GM23338 (cell line): ENCODE measurements at regions not wholly inside any gene's neighbourhood (a gene's known extent, or its start where the extent isn't known, plus 50 kb on each side); places are given as distances from the start of the nearest gene placed in this dataset.

Experiments used
- ATAC-seq: fragments of 200-7000 bp; cut with Tn5 transposase; 3 replicates; pipeline ENCODE4 v1.9.1; 2020
- DNase-seq: peaks from one replicate; pipeline ENCODE4 v3.0.0-alpha.2; 2015; ENCODE audit warnings: low spot score
- H2AFZ ChIP-seq: fragments of 200-600 bp; sonication (generic); 2 replicates; pipeline ENCODE4 v1.8.0; 2016; ENCODE audit warnings: antibody characterized with exemption, mild to moderate bottlenecking, moderate library complexity
- H3F3A ChIP-seq: fragments of 200-600 bp; sonication (generic); replicated peaks from 2 replicates; pipeline ENCODE4 v1.8.0; 2017; ENCODE audit warnings: antibody characterized with exemption, mixed run types, low read depth
- H3K27ac ChIP-seq: fragments of 200-600 bp; sonication (generic); 2 replicates; pipeline ENCODE4 v1.6.1; 2016; ENCODE audit warnings: low read depth
- H3K27me3 ChIP-seq: fragments of 200-600 bp; sonication (generic); 2 replicates; pipeline ENCODE4 v1.8.0; 2016; ENCODE audit warnings: mild to moderate bottlenecking, mixed run types, moderate library complexity; ENCODE audit not compliant: insufficient read depth
- H3K36me3 ChIP-seq: fragments of 200-600 bp; sonication (generic); 2 replicates; pipeline ENCODE4 v1.8.0; 2016; ENCODE audit warnings: mild to moderate bottlenecking; ENCODE audit not compliant: insufficient read depth
- H3K4me1 ChIP-seq: fragments of 200-600 bp; sonication (generic); 2 replicates; pipeline ENCODE4 v1.8.0; 2016; ENCODE audit warnings: mild to moderate bottlenecking, moderate library complexity; ENCODE audit not compliant: insufficient read depth
- H3K4me2 ChIP-seq: fragments of 200-600 bp; sonication (generic); 2 replicates; pipeline ENCODE4 v1.7.1; 2017; ENCODE audit warnings: mixed run types
- H3K4me3 ChIP-seq: fragments of 200-600 bp; sonication (generic); 2 replicates; pipeline ENCODE4 v1.6.1; 2016; ENCODE audit warnings: mixed run types
- H3K79me2 ChIP-seq: fragments of 200-600 bp; sonication (generic); replicated peaks from 2 replicates; pipeline ENCODE4 v1.8.0; 2017; ENCODE audit warnings: mild to moderate bottlenecking; ENCODE audit not compliant: insufficient read depth
- H3K9me2 ChIP-seq: fragments of 200-600 bp; sonication (generic); 2 replicates; pipeline ENCODE4 v1.8.0; 2017; ENCODE audit not compliant: insufficient read depth
- H4K20me1 ChIP-seq: fragments of 200-600 bp; sonication (generic); replicated peaks from 2 replicates; pipeline ENCODE4 v1.8.0; 2017; ENCODE audit warnings: mild to moderate bottlenecking; ENCODE audit not compliant: insufficient read depth
- H3K27ac Mint-ChIP-seq: 2 replicates; pipeline ENCODE4 v1.8.0; 2020; ENCODE audit warnings: inconsistent platforms, mild to moderate bottlenecking, moderate library complexity, mixed read lengths
- H3K27me3 Mint-ChIP-seq: 3 replicates; pipeline ENCODE4 v1.8.0; 2022; ENCODE audit warnings: low read depth, mild to moderate bottlenecking, moderate library complexity, mixed read lengths, inconsistent platforms; ENCODE audit not compliant: insufficient read depth, poor library complexity
- H3K36me3 Mint-ChIP-seq: 3 replicates; pipeline ENCODE4 v1.8.0; 2021; ENCODE audit warnings: low read depth, mild to moderate bottlenecking, inconsistent platforms, moderate library complexity, mixed read lengths
- H3K4me1 Mint-ChIP-seq: 3 replicates; pipeline ENCODE4 v1.8.0; 2020; ENCODE audit warnings: mild to moderate bottlenecking, inconsistent platforms, mixed read lengths
- H3K4me3 Mint-ChIP-seq: 3 replicates; pipeline ENCODE4 v1.8.0; 2021; ENCODE audit warnings: moderate library complexity, mild to moderate bottlenecking, inconsistent platforms, mixed read lengths
- H3K9me3 Mint-ChIP-seq: 3 replicates; pipeline ENCODE4 v1.8.0; 2020; ENCODE audit warnings: moderate library complexity, mild to moderate bottlenecking, inconsistent platforms, mixed read lengths
- CREB1 ChIP-seq: fragments of 250-450 bp; sonication (Bioruptor Pico); IDR thresholded peaks from 2 replicates; pipeline ENCODE4 v1.5.0; 2020; ENCODE audit warnings: low read depth, mild to moderate bottlenecking, moderate library complexity
- EZH2 ChIP-seq: fragments of 200-600 bp; sonication (generic); IDR thresholded peaks from one replicate; pipeline ENCODE4 v1.8.0; 2017; ENCODE audit warnings: antibody characterized with exemption, mild to moderate bottlenecking, low read depth; ENCODE audit not compliant: unreplicated experiment
- EZH2phosphoT487 ChIP-seq: fragments of 200-600 bp; sonication (generic); IDR thresholded peaks from one replicate; pipeline ENCODE4 v1.8.1; 2018; ENCODE audit warnings: antibody characterized with exemption; ENCODE audit not compliant: unreplicated experiment
- JUNB ChIP-seq: IDR thresholded peaks from one replicate; pipeline ENCODE4 v1.6.1; 2016; ENCODE audit warnings: antibody characterized with exemption; ENCODE audit not compliant: unreplicated experiment
- NANOG ChIP-seq: IDR thresholded peaks from 2 replicates; pipeline ENCODE4 v1.6.1; 2016; ENCODE audit warnings: antibody characterized with exemption, borderline replicate concordance
- POLR2AphosphoS5 ChIP-seq: IDR thresholded peaks from 2 replicates; pipeline ENCODE4 v1.6.1; 2016; ENCODE audit warnings: antibody characterized with exemption, low read depth
- REST ChIP-seq: IDR thresholded peaks from one replicate; pipeline ENCODE4 v1.6.1; 2018; ENCODE audit warnings: antibody characterized with exemption; ENCODE audit not compliant: unreplicated experiment
- STAT1 ChIP-seq: IDR thresholded peaks from one replicate; pipeline ENCODE4 v1.6.1; 2016; ENCODE audit warnings: antibody characterized with exemption; ENCODE audit not compliant: unreplicated experiment
- ZNF114 ChIP-seq: fragments of 250-450 bp; sonication (Bioruptor Pico); IDR thresholded peaks from 2 replicates; pipeline ENCODE4 v1.5.0; 2020; ENCODE audit warnings: mild to moderate bottlenecking, moderate library complexity
- ZNF331 ChIP-seq: fragments of 250-450 bp; sonication (Bioruptor Pico); IDR thresholded peaks from 2 replicates; pipeline ENCODE4 v1.5.0; 2020; ENCODE audit warnings: low read depth, mild to moderate bottlenecking, moderate library complexity
- ZNF462 ChIP-seq: fragments of 250-450 bp; sonication (Bioruptor Pico); IDR thresholded peaks from 2 replicates; pipeline ENCODE4 v1.5.0; 2020; ENCODE audit warnings: mild to moderate bottlenecking, moderate library complexity
- TF ChIP-seq, protein P1 (sequence below): IDR thresholded peaks from 2 replicates; pipeline ENCODE4 v1.6.1; 2016; ENCODE audit warnings: antibody characterized with exemption
- TF ChIP-seq, protein P2 (sequence below), 2 experiments: fragments of 200-600 bp in 1 of 2; sonication (generic) in 1 of 2; conservative IDR thresholded peaks; 2 replicates each; pipeline versions ENCODE4 v1.5.1 to v1.6.1; 2016 to 2017; ENCODE audit warnings: antibody characterized with exemption in 2 of 2, low read depth in 2 of 2, mild to moderate bottlenecking in 2 of 2, moderate library complexity in 1 of 2

DNA sequence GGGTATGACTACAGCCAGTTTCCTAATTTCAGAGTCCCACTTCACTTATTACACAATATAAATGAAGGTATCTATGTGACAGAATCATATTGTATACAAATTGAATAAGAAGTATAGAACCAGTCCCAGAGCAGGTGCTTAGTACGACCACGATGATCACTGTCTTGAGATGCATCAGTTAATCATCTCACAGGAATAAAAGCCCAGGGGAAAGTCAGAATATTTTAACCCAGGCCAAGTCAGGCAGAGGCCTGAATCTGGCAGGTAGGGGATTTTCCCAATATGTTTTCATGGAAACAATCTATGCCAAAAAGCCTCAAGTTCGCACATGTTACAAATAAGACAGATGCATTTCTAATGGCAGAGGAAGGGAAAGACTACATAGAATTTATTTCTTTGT is 758.4 kb downstream of the BCL11B start:
- Histone ChIP-seq H3K79me2 (no peaks in the 10 kb centered on the region), H4K20me1 (no peaks in the 10 kb centered on the region), H3K27me3 (no peaks in the 10 kb centered on the region), H3K4me3 (no peak overlapping the region), H3K36me3 (no peaks in the 10 kb centered on the region), H3K27ac (no peak overlapping the region), H3K9me2 (no peaks in the 10 kb centered on the region), H3F3A (no peaks in the 10 kb centered on the region), H3K4me1 (no peaks in the 10 kb centered on the region; the same call in 1 of the 2 replicates), H2AFZ (no peak overlapping the region), H3K4me2 (no peak overlapping the region)
- ATAC-seq (no peak), DNase-seq (no peak)
- Mint-ChIP-seq H3K27ac (no peak overlapping the region), H3K4me3 (no peak overlapping the region), H3K9me3 (no peaks in the 10 kb centered on the region; the same call in 1 of the 3 replicates), H3K27me3 (peaks cover 2% of the 10 kb centered on the region), H3K4me1 (peaks cover 16% of the 10 kb centered on the region), H3K36me3 (no peaks in the 10 kb centered on the region)
- TF ChIP-seq, protein P1, sequence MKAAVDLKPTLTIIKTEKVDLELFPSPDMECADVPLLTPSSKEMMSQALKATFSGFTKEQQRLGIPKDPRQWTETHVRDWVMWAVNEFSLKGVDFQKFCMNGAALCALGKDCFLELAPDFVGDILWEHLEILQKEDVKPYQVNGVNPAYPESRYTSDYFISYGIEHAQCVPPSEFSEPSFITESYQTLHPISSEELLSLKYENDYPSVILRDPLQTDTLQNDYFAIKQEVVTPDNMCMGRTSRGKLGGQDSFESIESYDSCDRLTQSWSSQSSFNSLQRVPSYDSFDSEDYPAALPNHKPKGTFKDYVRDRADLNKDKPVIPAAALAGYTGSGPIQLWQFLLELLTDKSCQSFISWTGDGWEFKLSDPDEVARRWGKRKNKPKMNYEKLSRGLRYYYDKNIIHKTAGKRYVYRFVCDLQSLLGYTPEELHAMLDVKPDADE = no peak
- TF ChIP-seq EZH2 (no peak), JUNB (no peak), CREB1 (CRISPR knock-in tag) (no peak), REST (no peak), STAT1 (no peak), EZH2phosphoT487 (no peak), POLR2AphosphoS5 (no peak), NANOG (no peak), ZNF331 (no peak), ZNF462 (CRISPR knock-in tag) (no peak), ZNF114 (CRISPR knock-in tag) (no peak)
- TF ChIP-seq, protein P2, sequence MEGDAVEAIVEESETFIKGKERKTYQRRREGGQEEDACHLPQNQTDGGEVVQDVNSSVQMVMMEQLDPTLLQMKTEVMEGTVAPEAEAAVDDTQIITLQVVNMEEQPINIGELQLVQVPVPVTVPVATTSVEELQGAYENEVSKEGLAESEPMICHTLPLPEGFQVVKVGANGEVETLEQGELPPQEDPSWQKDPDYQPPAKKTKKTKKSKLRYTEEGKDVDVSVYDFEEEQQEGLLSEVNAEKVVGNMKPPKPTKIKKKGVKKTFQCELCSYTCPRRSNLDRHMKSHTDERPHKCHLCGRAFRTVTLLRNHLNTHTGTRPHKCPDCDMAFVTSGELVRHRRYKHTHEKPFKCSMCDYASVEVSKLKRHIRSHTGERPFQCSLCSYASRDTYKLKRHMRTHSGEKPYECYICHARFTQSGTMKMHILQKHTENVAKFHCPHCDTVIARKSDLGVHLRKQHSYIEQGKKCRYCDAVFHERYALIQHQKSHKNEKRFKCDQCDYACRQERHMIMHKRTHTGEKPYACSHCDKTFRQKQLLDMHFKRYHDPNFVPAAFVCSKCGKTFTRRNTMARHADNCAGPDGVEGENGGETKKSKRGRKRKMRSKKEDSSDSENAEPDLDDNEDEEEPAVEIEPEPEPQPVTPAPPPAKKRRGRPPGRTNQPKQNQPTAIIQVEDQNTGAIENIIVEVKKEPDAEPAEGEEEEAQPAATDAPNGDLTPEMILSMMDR (conservative IDR thresholded peaks at IDR 0.05; ENCODE audit: low read depth in 2 of 2) = no peak
